AG04450 (cell line): ENCODE measurements at regions not wholly inside any gene's neighbourhood (a gene's known extent, or its start where the extent isn't known, plus 50 kb on each side); places are given as distances from the start of the nearest gene placed in this dataset.
"Not testable (repeated sequence)": the region's sequence is repeated elsewhere in the genome, so short reads cannot be mapped to it uniquely, and the experiment has no call there.

Experiments used
- CTCF ChIA-PET: fragments of 300-600, 350-600 bp; formaldehyde crosslinking; extraction: SDS; loops from one replicate; lab custom pipeline; 2022; ENCODE audit warnings: antibody characterized with exemption, inconsistent platforms; lab: Charles Lee
- POLR2A ChIA-PET: fragments of 350-600 bp; formaldehyde crosslinking; extraction: SDS; loops from one replicate; lab custom pipeline; 2021; ENCODE audit warnings: antibody characterized with exemption, inconsistent platforms; lab: Yijun Ruan, JAX
- DNase-seq: peaks from one replicate; pipeline ENCODE4 v3.0.0-alpha.2; 2011; ENCODE audit warnings: low read depth, low spot score
- H3K27ac ChIP-seq: one replicate; pipeline ENCODE4 v1.5.1; 2012; ENCODE audit warnings: low read depth, low read length, control low read depth
- H3K27me3 ChIP-seq: one replicate; pipeline ENCODE4 v1.6.0; 2012; ENCODE audit warnings: low read length; ENCODE audit not compliant: control insufficient read depth, insufficient read depth
- H3K4me3 ChIP-seq: 2 replicates; pipeline ENCODE4 v1.5.1; 2011; ENCODE audit warnings: mild to moderate bottlenecking, low read depth, low read length, control low read depth
- H3K9me3 ChIP-seq: 2 replicates; pipeline ENCODE4 v1.5.1; 2012; ENCODE audit warnings: low read length; ENCODE audit not compliant: control insufficient read depth, insufficient read depth
- CTCF ChIP-seq: IDR thresholded peaks from 2 replicates; pipeline ENCODE4 v1.5.1; 2011; ENCODE audit warnings: low read depth, low read length, control low read depth, inconsistent platforms

GRCh38 chr4:8674311-8674885 lies 81.8 kb downstream of the CPZ start:
- no peak for TF ChIP-seq CTCF
- peaks cover 7% of the 10 kb centered on the region; the same call in 1 of the 2 replicates for H3K9me3 ChIP-seq
- ChIA-PET CTCF (no interaction called here), POLR2A (no interaction called here)
- no peaks in the 10 kb centered on the region for H3K27me3 ChIP-seq
- DNase-seq, result no peak
- H3K4me3 ChIP-seq, result no peak overlapping the region
- H3K27ac ChIP-seq, result no peak overlapping the region

- CTCF ChIA-PET, H3K4me3 ChIP-seq, H3K27ac ChIP-seq, H3K27me3 ChIP-seq, DNase-seq, H3K9me3 ChIP-seq: not testable (repeated sequence)
- POLR2A ChIA-PET, result interaction anchor here (0.7 kb wide), 1 partner anchor 1423 kb away, joined by 7 read pairs; no protein-coding TSS in a partner anchor
These were observed 80.5 kb downstream of the CPZ start for GRCh38 chr4:8673106-8673505.

- no peak for DNase-seq
- CTCF ChIA-PET, result no interaction called here
- TF ChIP-seq CTCF, result no peak
- no peak overlapping the region for H3K4me3 ChIP-seq
- no peak overlapping the region for H3K27ac ChIP-seq
- no peaks in the 10 kb centered on the region for H3K27me3 ChIP-seq
- H3K9me3 ChIP-seq, result peaks cover 7% of the 10 kb centered on the region; the same call in 1 of the 2 replicates
- POLR2A ChIA-PET, result no interaction called here
These were observed 79.9 kb downstream of the CPZ start for GRCh38 chr4:8672486-8672885.

- Histone ChIP-seq H3K27ac (no peak overlapping the region), H3K27me3 (no peaks in the 10 kb centered on the region), H3K4me3 (no peak overlapping the region), H3K9me3 (peaks cover 7% of the 10 kb centered on the region; the same call in 1 of the 2 replicates)
- ChIA-PET CTCF (no interaction called here), POLR2A (no interaction called here)
- DNase-seq, result no peak
- no peak for TF ChIP-seq CTCF
These were observed 79.2 kb downstream of the CPZ start for GRCh38 chr4:8671712-8672290.
